WTC11 (cell line): ENCODE measurements at regions not wholly inside any gene's neighbourhood (a gene's known extent, or its start where the extent isn't known, plus 50 kb on each side); places are given as distances from the start of the nearest gene placed in this dataset.
"Not testable (repeated sequence)": the region's sequence is repeated elsewhere in the genome, so short reads cannot be mapped to it uniquely, and the experiment has no call there.

Source experiments
- ATF3 ChIP-seq: sonication (generic); formaldehyde crosslinking; conservative IDR thresholded peaks from 2 replicates; pipeline ENCODE4 v1.8.1; 2022; ENCODE audit warnings: mild to moderate bottlenecking, missing genetic modification reagents
- CTCF ChIP-seq: fragments of 200-600 bp; IDR thresholded peaks from 2 replicates; pipeline ENCODE4 v1.8.0; 2022; ENCODE audit warnings: antibody characterized with exemption
- FOXP4 ChIP-seq: sonication (generic); formaldehyde crosslinking; IDR thresholded peaks from 2 replicates; pipeline ENCODE4 v1.8.0; 2022; ENCODE audit warnings: mild to moderate bottlenecking, missing genetic modification reagents
- HMGXB4 ChIP-seq: sonication (generic); formaldehyde crosslinking; IDR thresholded peaks from 2 replicates; pipeline ENCODE4 v1.8.1; 2023; ENCODE audit warnings: mild to moderate bottlenecking, moderate library complexity, missing genetic modification reagents
- IRF2 ChIP-seq: sonication (generic); formaldehyde crosslinking; IDR thresholded peaks from 2 replicates; pipeline ENCODE4 v1.8.0; 2022; ENCODE audit warnings: low read depth, missing genetic modification reagents, borderline replicate concordance
- MYBL2 ChIP-seq: sonication (generic); formaldehyde crosslinking; IDR thresholded peaks from 2 replicates; pipeline ENCODE4 v1.8.1; 2023; ENCODE audit warnings: mild to moderate bottlenecking, moderate library complexity, missing genetic modification reagents
- RELA ChIP-seq: sonication (generic); formaldehyde crosslinking; IDR thresholded peaks from 2 replicates; pipeline ENCODE4 v1.8.1; 2022; ENCODE audit warnings: missing genetic modification reagents, mild to moderate bottlenecking, borderline replicate concordance

- TF ChIP-seq RELA (CRISPR knock-in tag); CTCF; MYBL2 (CRISPR knock-in tag); HMGXB4 (CRISPR knock-in tag); FOXP4 (CRISPR knock-in tag); ATF3 (CRISPR knock-in tag); IRF2 (CRISPR knock-in tag): not testable (repeated sequence)
These were observed 695.2 kb upstream of the POU3F4 start for GRCh38 chrX:82812902-82813301.
